RPMI8226 (cell line): ENCODE measurements at regions not wholly inside any gene's neighbourhood (a gene's known extent, or its start where the extent isn't known, plus 50 kb on each side); places are given as distances from the start of the nearest gene placed in this dataset.

Source experiments
- DNase-seq: peaks from one replicate; pipeline ENCODE4 v3.0.0-alpha.2; 2015

GRCh38 chr12:63318313-63318712, 167.3 kb upstream of the AVPR1A start:
- DNase-seq = no peak

GRCh38 chr12:63317880-63318279, 166.9 kb upstream of the AVPR1A start:
- no peak for DNase-seq

- DNase-seq = no peak
Measured at GRCh38 chr12:63317286-63317846, 166.4 kb upstream of the AVPR1A start.

GRCh38 chr12:63313139-63313538, 162.1 kb upstream of the AVPR1A start:
- no peak for DNase-seq

GRCh38 chr12:63308671-63309070, 157.7 kb upstream of the AVPR1A start:
- DNase-seq = no peak

- DNase-seq = no peak
Measured at GRCh38 chr12:63307849-63308248, 156.8 kb upstream of the AVPR1A start.

GRCh38 chr12:63305901-63306875, 155.2 kb upstream of the AVPR1A start:
- no peak for DNase-seq

- no peak for DNase-seq
Measured at GRCh38 chr12:63304887-63305316, 153.9 kb upstream of the AVPR1A start.

GRCh38 chr12:63302941-63303536, 152.0 kb upstream of the AVPR1A start:
- no peak for DNase-seq

- no peak for DNase-seq
Measured at GRCh38 chr12:63302269-63302940, 151.4 kb upstream of the AVPR1A start.

- DNase-seq = no peak
Measured at GRCh38 chr12:63301311-63301710, 150.3 kb upstream of the AVPR1A start.

- DNase-seq = no peak
Measured at GRCh38 chr12:63298386-63298930, 147.5 kb upstream of the AVPR1A start.

- no peak for DNase-seq
Measured at GRCh38 chr12:63294327-63294632, 143.3 kb upstream of the AVPR1A start.

- no peak for DNase-seq
Measured at GRCh38 chr12:63292471-63293221, 141.6 kb upstream of the AVPR1A start.

GRCh38 chr12:63276537-63277365, 125.8 kb upstream of the AVPR1A start:
- DNase-seq = peak; percentile 58

GRCh38 chr12:63266988-63267387, 116.0 kb upstream of the AVPR1A start:
- DNase-seq = no peak

GRCh38 chr12:63264629-63265028, 113.6 kb upstream of the AVPR1A start:
- no peak for DNase-seq

GRCh38 chr12:63250486-63250885, 99.5 kb upstream of the AVPR1A start:
- no peak for DNase-seq

GRCh38 chr12:63238892-63239291, 87.9 kb upstream of the AVPR1A start:
- DNase-seq = no peak

- no peak for DNase-seq
Measured at GRCh38 chr12:63232896-63233295, 81.9 kb upstream of the AVPR1A start.

- no peak for DNase-seq
Measured at GRCh38 chr12:63228853-63229252, 77.9 kb upstream of the AVPR1A start.
